ENCODE measurements at regions not wholly inside any gene's neighbourhood (a gene's known extent, or its start where the extent isn't known, plus 50 kb on each side); places are given as distances from the start of the nearest gene placed in this dataset.

DNA sequence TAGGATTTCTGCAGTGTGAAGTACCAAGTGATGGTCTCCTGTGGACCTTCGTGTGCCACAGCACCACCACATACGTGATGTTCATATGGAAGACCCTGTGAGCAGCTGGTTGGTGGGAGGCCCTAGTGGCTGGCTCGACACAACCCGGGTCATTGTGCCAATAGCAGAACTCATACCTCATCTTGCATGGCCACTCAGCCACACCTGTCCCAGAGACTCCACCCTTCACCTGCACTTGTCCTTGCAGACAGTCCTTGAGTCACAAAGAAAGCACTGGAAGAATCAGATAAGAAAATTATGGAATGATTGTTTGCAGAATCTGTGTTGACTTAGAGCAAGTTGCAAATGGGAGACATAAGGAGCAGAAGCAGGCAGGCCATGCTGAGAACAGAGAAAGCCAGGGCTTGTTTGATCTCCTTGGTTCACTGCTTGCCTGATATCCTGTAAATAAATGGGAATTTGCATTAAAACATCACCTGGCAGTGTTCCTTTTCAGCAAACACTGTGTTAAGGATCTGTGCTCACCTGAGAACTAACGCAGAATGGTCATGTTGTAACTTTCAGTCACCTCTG is 307.7 kb downstream of the SIPA1L2 start:
- TF ChIP-seq GATA2 (IDR thresholded peaks at IDR 0.05; ENCODE audit: low read depth, low read length), result no peak
- TF ChIP-seq GATA3 (IDR thresholded peaks at IDR 0.05; ENCODE audit: low read depth, low read length), result no peak

Data from SH-SY5Y (cell line).